IMR-90 (cell line): ENCODE measurements at regions not wholly inside any gene's neighbourhood (a gene's known extent, or its start where the extent isn't known, plus 50 kb on each side); places are given as distances from the start of the nearest gene placed in this dataset.

ENCODE experiments used
- ATAC-seq: fragments of 200-7000 bp; cut with Tn5 transposase; 2 replicates; pipeline ENCODE4 v1.9.1; 2020; ENCODE audit warnings: low read depth, mild to moderate bottlenecking, moderate library complexity
- BruUV-seq: library from RNA; stranded (reverse); fragments of 400-500 nt; replicated peaks from 2 replicates; lab custom pipeline; 2021; lab: Mats Ljungman, UMichigan
- CTCF ChIA-PET: fragments of 300-600 bp; formaldehyde crosslinking; extraction: SDS; loops from one replicate; lab custom pipeline; 2021; ENCODE audit warnings: antibody characterized with exemption; lab: Yijun Ruan, JAX
- POLR2A ChIA-PET: fragments of 300-600 bp; sonication (Branson Sonifier 250); formaldehyde crosslinking; loops from one replicate; lab custom pipeline; 2022; ENCODE audit warnings: antibody characterized with exemption; ENCODE audit not compliant: unreplicated experiment; lab: Charles Lee
- DNase-seq: peaks from one replicate; pipeline ENCODE4 v3.0.0; 2013
- H2AFZ ChIP-seq: replicated peaks from 2 replicates; pipeline ENCODE3; 2013; ENCODE audit warnings: low read length, mild to moderate bottlenecking; ENCODE audit not compliant: poor library complexity
- H2AK5ac ChIP-seq: 2 replicates; pipeline ENCODE4 v1.6.1; 2013; ENCODE audit warnings: low read depth, low read length, inconsistent platforms
- H2AK9ac ChIP-seq: replicated peaks from 2 replicates; pipeline ENCODE3; 2013; ENCODE audit warnings: mild to moderate bottlenecking, low read depth, low read length, moderate library complexity; ENCODE audit not compliant: poor library complexity
- H2BK120ac ChIP-seq: 2 replicates; pipeline ENCODE4 v1.6.1; 2013; ENCODE audit warnings: low read depth, low read length, inconsistent platforms
- H2BK15ac ChIP-seq: 3 replicates; pipeline ENCODE4 v1.6.1; 2013; ENCODE audit warnings: low read depth, low read length, inconsistent platforms
- H2BK20ac ChIP-seq: 2 replicates; pipeline ENCODE4 v1.6.1; 2013; ENCODE audit warnings: low read depth, mild to moderate bottlenecking, inconsistent platforms, low read length, moderate library complexity
- H2BK5ac ChIP-seq: 2 replicates; pipeline ENCODE4 v1.6.1; 2013; ENCODE audit warnings: mild to moderate bottlenecking, low read depth, low read length, inconsistent platforms; ENCODE audit not compliant: poor library complexity, severe bottlenecking
- H3K14ac ChIP-seq: replicated peaks from 2 replicates; pipeline ENCODE4 v1.6.1; 2013; ENCODE audit warnings: low read depth, low read length, inconsistent platforms
- H3K18ac ChIP-seq: 2 replicates; pipeline ENCODE4 v1.6.1; 2013; ENCODE audit warnings: low read depth, low read length, control low read depth
- H3K23ac ChIP-seq: 2 replicates; pipeline ENCODE4 v1.6.1; 2013; ENCODE audit warnings: low read depth, low read length, inconsistent platforms
- H3K27ac ChIP-seq: 2 replicates; pipeline ENCODE4 v1.5.1; 2013; ENCODE audit warnings: mild to moderate bottlenecking, control low read depth, low read length; ENCODE audit not compliant: insufficient read depth
- H3K27me3 ChIP-seq: 2 replicates; pipeline ENCODE4 v1.6.1; 2013; ENCODE audit warnings: low read length; ENCODE audit not compliant: control insufficient read depth, insufficient read depth
- H3K36me3 ChIP-seq: 2 replicates; pipeline ENCODE4 v1.6.1; 2013; ENCODE audit warnings: low read length, mixed read lengths; ENCODE audit not compliant: control insufficient read depth, insufficient read depth
- H3K4ac ChIP-seq: 2 replicates; pipeline ENCODE4 v1.6.1; 2013; ENCODE audit warnings: low read depth, low read length, inconsistent platforms
- H3K4me1 ChIP-seq: 2 replicates; pipeline ENCODE4 v1.6.1; 2013; ENCODE audit warnings: low read length, mixed read lengths; ENCODE audit not compliant: control insufficient read depth, insufficient read depth
- H3K4me2 ChIP-seq: 2 replicates; pipeline ENCODE4 v1.6.1; 2013; ENCODE audit warnings: low read depth, mild to moderate bottlenecking, control low read depth, low read length, moderate library complexity
- H3K4me3 ChIP-seq: 2 replicates; pipeline ENCODE4 v1.5.1; 2013; ENCODE audit warnings: low read depth, mild to moderate bottlenecking, control low read depth, low read length, moderate library complexity; ENCODE audit not compliant: insufficient read depth
- H3K56ac ChIP-seq: 2 replicates; pipeline ENCODE4 v1.6.1; 2013; ENCODE audit warnings: low read length, inconsistent platforms; ENCODE audit not compliant: insufficient read depth; ENCODE audit errors: extremely low read depth
- H3K79me1 ChIP-seq, 2 experiments: 2 replicates each; pipeline ENCODE4 v1.6.1; 2013; ENCODE audit warnings: low read length in 2 of 2, inconsistent platforms in 1 of 2, low read depth in 1 of 2
- H3K9ac ChIP-seq: 2 replicates; pipeline ENCODE4 v1.6.1; 2013; ENCODE audit warnings: low read depth, low read length, control low read depth
- H3K9me1 ChIP-seq: 2 replicates; pipeline ENCODE4 v1.6.1; 2013; ENCODE audit warnings: low read length, inconsistent platforms; ENCODE audit not compliant: insufficient read depth
- H3K9me3 ChIP-seq: 2 replicates; pipeline ENCODE4 v1.6.1; 2013; ENCODE audit warnings: low read length; ENCODE audit not compliant: control insufficient read depth, insufficient read depth
- H4K20me1 ChIP-seq: 2 replicates; pipeline ENCODE4 v1.6.1; 2013; ENCODE audit warnings: low read length, inconsistent platforms; ENCODE audit not compliant: insufficient read depth
- H4K5ac ChIP-seq: 2 replicates; pipeline ENCODE4 v1.6.1; 2013; ENCODE audit warnings: mild to moderate bottlenecking, low read depth, low read length, control low read depth
- H4K8ac ChIP-seq, 2 experiments: 2 replicates each; pipeline ENCODE4 v1.6.1; 2013; ENCODE audit warnings: low read depth in 2 of 2, low read length in 2 of 2, control low read depth in 1 of 2, inconsistent platforms in 1 of 2
- H4K91ac ChIP-seq: 2 replicates; pipeline ENCODE4 v1.6.1; 2013; ENCODE audit warnings: low read depth, low read length, inconsistent platforms; ENCODE audit not compliant: insufficient read depth
- BHLHE40 ChIP-seq: fragments of 150-350 bp; IDR thresholded peaks from 2 replicates; pipeline ENCODE4 v1.6.1; 2016; ENCODE audit warnings: mild to moderate bottlenecking, low read depth, low read length
- CEBPB ChIP-seq: IDR thresholded peaks from 2 replicates; pipeline ENCODE4 v1.6.1; 2012; ENCODE audit warnings: low read depth, low read length, improper control_type of control experiment
- CHD1 ChIP-seq: IDR thresholded peaks from 2 replicates; pipeline ENCODE4 v1.6.1; 2012; ENCODE audit warnings: low read depth, low read length, improper control_type of control experiment
- CTCF ChIP-seq: conservative IDR thresholded peaks from 2 replicates; pipeline ENCODE4 v1.5.1; 2012; ENCODE audit warnings: mild to moderate bottlenecking, low read depth, low read length, improper control_type of control experiment
- FOS ChIP-seq: fragments of 150-350 bp; IDR thresholded peaks from 2 replicates; pipeline ENCODE4 v1.6.1; 2016; ENCODE audit warnings: low read depth, low read length
- MAFK ChIP-seq: IDR thresholded peaks from 2 replicates; pipeline ENCODE4 v1.6.1; 2012; ENCODE audit warnings: low read depth, low read length, improper control_type of control experiment
- MXI1 ChIP-seq: IDR thresholded peaks from 2 replicates; pipeline ENCODE4 v1.6.1; 2012; ENCODE audit warnings: low read depth, mild to moderate bottlenecking, low read length, moderate library complexity, borderline replicate concordance
- NFE2L2 ChIP-seq: fragments of 150-350 bp; IDR thresholded peaks from 2 replicates; pipeline ENCODE4 v1.6.1; 2016; ENCODE audit warnings: low read depth, mild to moderate bottlenecking, low read length
- POLR2A ChIP-seq: IDR thresholded peaks from 2 replicates; pipeline ENCODE4 v1.6.1; 2012; ENCODE audit warnings: mild to moderate bottlenecking, low read depth, low read length
- RAD21 ChIP-seq: IDR thresholded peaks from 2 replicates; pipeline ENCODE4 v1.6.1; 2012; ENCODE audit warnings: low read length, improper control_type of control experiment
- SMC3 ChIP-seq: fragments of 150-350 bp; IDR thresholded peaks from 2 replicates; pipeline ENCODE4 v1.6.1; 2016; ENCODE audit warnings: low read depth, mild to moderate bottlenecking, antibody characterized with exemption, low read length, moderate library complexity
- WGBS, 2 experiments: methylation state at CpG; one replicate each; pipeline versions ENCODE4 v1.1.5 to v1.1.7; 2013; ENCODE audit warnings: missing lambda C conversion rate in 2 of 2; ENCODE audit not compliant: insufficient read length in 1 of 2; ENCODE audit errors: extremely low coverage in 2 of 2; 5-methylcytosine and 5-hydroxymethylcytosine counted together
- dilution Hi-C: fragments of 300-500 bp; cut with HindIII; formaldehyde crosslinking; loops from one replicate; pipeline ENCODE4 v1.14.3; 2018; ENCODE audit warnings: low sequenced_read_pairs; ENCODE audit not compliant: unreplicated experiment
- in situ Hi-C: fragments of 300-500 bp; cut with MboI; formaldehyde crosslinking; loops from 3 replicates; pipeline ENCODE4 v1.14.3; 2019; ENCODE audit warnings: low sequenced_read_pairs, inconsistent platforms, mixed read lengths
- intact Hi-C: fragments of 100-400 bp; cut with micrococcal nuclease; formaldehyde crosslinking; loops from 2 replicates; pipeline ENCODE4 v1.10.0; 2022
- TF ChIP-seq, protein P1 (sequence below): fragments of 150-350 bp; IDR thresholded peaks from 2 replicates; pipeline ENCODE4 v1.6.1; 2017; ENCODE audit warnings: mild to moderate bottlenecking, antibody characterized with exemption, low read length, low read depth

GRCh38 chr18:79608999-79609461, 70.6 kb upstream of the CTDP1 start:
- WGBS, 2 experiments, result 70% methylated on average over 6 of the region's 11 CpGs; no CpG with 5 or more reads in 1 of the 2 experiments
- no peak for ATAC-seq

More at GRCh38 chr18:79608999-79609461, 70.6 kb upstream of the CTDP1 start:
- H4K8ac ChIP-seq, result no peak overlapping the region
- H3K27me3 ChIP-seq, result peaks cover 6% of the 10 kb centered on the region; the same call in 1 of the 2 replicates
- in situ Hi-C loops, result no loop called here
- H3K36me3 ChIP-seq, result no peaks in the 10 kb centered on the region
- no peak overlapping the region for H2BK120ac ChIP-seq
- H3K4me1 ChIP-seq, result peaks cover 9% of the 10 kb centered on the region
- no peaks in the 10 kb centered on the region for H3K9me3 ChIP-seq
- TF ChIP-seq MXI1 (no peak), NFE2L2 (no peak), MAFK (no peak), SMC3 (no peak), POLR2A (no peak), CEBPB (no peak), RAD21 (no peak), BHLHE40 (no peak), FOS (no peak), CHD1 (no peak), CTCF (no peak)
- TF ChIP-seq, protein P1, sequence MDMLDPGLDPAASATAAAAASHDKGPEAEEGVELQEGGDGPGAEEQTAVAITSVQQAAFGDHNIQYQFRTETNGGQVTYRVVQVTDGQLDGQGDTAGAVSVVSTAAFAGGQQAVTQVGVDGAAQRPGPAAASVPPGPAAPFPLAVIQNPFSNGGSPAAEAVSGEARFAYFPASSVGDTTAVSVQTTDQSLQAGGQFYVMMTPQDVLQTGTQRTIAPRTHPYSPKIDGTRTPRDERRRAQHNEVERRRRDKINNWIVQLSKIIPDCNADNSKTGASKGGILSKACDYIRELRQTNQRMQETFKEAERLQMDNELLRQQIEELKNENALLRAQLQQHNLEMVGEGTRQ, result no peak
- no peak overlapping the region for H3K23ac ChIP-seq
- no peak overlapping the region for H4K5ac ChIP-seq
- no peak overlapping the region for H2AK5ac ChIP-seq
- H2BK15ac ChIP-seq, result no peak overlapping the region
- H3K9ac ChIP-seq, result no peak overlapping the region
- no peak overlapping the region for H2BK20ac ChIP-seq
- H4K20me1 ChIP-seq, result no peaks in the 10 kb centered on the region; the same call in 1 of the 2 replicates
- H3K27ac ChIP-seq, result no peak overlapping the region
- intact Hi-C loops, result no loop called here
- dilution Hi-C loops, result no loop called here
- CTCF ChIA-PET, result no interaction called here
- no peak for DNase-seq
- POLR2A ChIA-PET, result no interaction called here
- H3K4ac ChIP-seq, result no peak overlapping the region
- no peaks in the 10 kb centered on the region; the same call in 1 of the 2 replicates for H3K9me1 ChIP-seq
- no peak overlapping the region for H3K18ac ChIP-seq
- BruUV-seq, result no TSS peak
- no peak overlapping the region for H3K4me3 ChIP-seq
- no peak overlapping the region for H2BK5ac ChIP-seq
- H2AK9ac ChIP-seq, result no peak overlapping the region
- no peak overlapping the region for H3K4me2 ChIP-seq
- H2AFZ ChIP-seq, result no peak overlapping the region
- H3K56ac ChIP-seq, result no peak overlapping the region
- H4K91ac ChIP-seq, result no peak overlapping the region
- H3K14ac ChIP-seq, result no peak overlapping the region
- H3K79me1 ChIP-seq, result no peaks in the 10 kb centered on the region
